Head of caudate nucleus (tissue), 42 donors: ENCODE measurements at regions not wholly inside any gene's neighbourhood (a gene's known extent, or its start where the extent isn't known, plus 50 kb on each side); places are given as distances from the start of the nearest gene placed in this dataset.
"Not testable (repeated sequence)": the region's sequence is repeated elsewhere in the genome, so short reads cannot be mapped to it uniquely, and the experiment has no call there.

Source experiments
- DNase-seq, 42 donors: peaks; one replicate each; pipeline versions ENCODE4 v3.0.0 to v3.0.0-alpha.2; 2020 to 2021; ENCODE audit warnings: mixed read lengths in 7 of 42
- intact Hi-C: fragments of 100-400 bp; cut with DNase I; formaldehyde crosslinking; loops from one replicate; pipeline ENCODE4 v1.15.0; 2022

DNA sequence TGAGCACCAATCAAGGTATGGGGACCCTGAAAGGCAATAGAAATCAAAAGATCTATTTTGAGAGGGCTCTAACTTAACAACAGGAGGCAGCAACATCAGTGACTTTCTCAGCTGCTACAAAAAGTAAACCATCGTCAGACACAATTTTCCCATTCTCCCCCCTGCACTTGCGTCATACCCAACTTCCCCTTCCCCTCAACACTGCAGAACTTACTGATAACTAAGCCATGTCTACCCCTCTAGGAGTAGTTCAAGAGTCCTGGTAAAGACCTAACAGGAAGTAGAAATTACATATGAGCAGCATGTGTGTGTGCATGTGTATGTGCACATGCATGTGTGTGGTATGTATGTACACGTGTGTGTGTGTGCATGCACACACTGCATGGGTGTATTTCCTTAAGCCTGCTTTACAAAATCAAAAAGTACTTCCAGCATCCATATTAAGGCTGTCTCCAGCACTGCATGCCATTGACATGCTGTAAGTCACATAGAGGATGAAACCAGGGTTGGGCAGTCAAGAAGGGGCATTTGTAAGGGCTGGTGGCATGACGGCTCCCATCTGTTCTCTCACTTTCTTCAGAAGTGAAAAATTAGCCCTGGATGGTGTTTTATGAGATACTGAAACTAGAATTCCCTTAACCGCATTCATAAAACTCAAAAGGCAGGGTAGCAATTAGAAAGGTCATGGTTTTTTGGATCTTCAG, 460.1 kb upstream of the RUNX1 start:
- peak in 16 of 42 donors; percentile 4 to 51 (median 28) for DNase-seq
- intact Hi-C loops, result no loop called here

DNA sequence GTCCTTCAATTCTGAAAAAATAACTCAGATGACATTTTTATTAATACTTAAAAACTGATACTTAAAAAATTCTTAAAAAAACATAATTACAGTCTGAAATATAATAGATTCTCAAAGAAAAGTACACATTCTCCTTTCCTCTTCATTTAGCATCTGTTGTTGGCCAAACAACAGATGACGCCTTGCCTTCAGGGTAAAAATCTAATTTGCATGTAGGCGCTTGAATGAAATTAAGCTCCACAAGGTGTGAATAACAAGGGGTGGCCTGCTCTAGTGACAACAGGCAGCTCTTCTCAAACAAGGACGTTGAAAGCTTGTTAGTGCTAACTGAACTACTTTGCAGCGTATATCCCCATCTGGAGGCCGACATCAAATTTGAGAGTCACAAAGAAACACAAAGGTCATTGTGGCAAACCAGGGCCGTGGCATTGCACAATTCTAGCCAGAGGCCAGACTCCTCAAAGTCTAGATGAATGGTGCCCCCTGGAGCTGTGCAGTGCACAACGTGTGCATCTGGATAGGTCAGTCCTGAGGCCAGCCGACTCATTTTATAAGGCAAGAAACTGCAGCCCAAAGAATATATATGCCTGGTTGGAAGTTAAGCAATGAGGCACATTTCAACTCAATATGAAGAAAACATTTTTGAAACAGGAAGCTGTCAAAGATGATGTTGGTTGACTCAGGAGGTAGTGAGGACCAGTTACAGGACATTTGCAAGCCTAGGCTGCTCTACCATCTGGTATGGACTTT, 459.2 kb upstream of the RUNX1 start:
- intact Hi-C loops, result no loop called here
- DNase-seq, result peak in 35 of 42 donors; percentile 13 to 70 (median 43)

DNA sequence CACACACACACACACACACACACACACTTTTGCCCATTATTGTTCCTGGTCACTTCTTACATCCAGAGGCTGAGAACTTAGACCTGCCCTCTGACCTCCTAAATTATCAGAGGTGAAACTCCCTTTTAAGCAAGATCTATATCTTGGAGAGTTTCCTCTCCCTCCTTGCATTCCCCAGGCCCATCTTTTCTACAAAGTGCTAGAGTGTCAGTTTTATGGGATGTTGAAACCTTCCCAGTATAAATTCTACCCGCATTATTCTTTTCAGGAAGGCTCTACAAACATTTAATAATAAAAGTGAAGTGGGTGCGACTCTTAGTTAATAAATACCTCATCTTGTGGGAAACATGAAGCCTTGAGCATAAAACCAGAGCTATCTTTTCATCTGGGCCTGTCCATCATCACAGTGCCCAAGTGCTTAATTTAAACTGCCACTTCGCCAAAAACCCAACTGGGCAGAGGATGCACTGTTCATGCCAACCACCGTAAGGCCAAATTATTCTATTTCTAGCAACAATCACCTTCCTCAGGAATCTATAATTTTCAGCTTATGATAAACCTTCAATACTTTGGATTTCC, 458.2 kb upstream of the RUNX1 start:
- no peak for DNase-seq
- intact Hi-C loops, result no loop called here

DNA sequence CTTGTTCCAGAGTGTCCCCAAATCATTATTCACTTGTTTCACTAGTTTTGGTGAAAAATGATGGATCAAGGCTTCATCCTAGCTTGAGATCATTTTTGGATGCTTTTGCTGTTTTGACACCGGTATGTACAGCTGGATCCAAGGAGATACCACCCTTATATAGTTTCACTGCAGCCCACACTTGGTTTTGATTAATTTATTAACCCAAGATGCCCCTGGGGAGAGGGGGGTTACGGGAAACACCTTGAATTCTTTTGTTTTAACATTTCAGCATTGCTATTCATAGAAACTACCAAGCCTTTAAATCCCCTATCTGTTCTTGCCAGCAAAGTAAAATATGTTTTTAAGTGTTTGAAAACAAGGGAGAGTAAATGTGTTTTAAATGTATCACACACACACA, 457.7 kb upstream of the RUNX1 start:
- no peak for DNase-seq
- intact Hi-C loops, result no loop called here

DNA sequence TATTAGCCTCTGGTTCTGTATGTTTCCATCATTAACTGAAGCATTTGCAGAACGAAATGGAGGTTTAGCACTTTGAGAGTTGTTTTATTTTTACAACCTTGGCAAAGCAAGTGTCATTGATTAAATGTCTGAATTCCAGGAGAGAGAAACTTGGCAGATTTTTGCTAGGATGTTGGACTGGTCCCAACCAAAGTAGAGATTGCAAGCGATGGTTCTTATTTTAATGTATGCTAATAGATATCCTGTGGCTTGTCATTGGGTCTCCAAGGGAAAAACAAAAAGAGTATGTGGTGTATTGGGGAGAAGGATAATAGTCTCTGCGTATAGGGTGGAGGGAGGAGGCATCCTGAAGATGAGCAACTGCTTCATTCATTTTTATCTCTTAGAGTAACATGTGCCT, 457.2 kb upstream of the RUNX1 start:
- intact Hi-C loops, result no loop called here
- no peak for DNase-seq

DNA sequence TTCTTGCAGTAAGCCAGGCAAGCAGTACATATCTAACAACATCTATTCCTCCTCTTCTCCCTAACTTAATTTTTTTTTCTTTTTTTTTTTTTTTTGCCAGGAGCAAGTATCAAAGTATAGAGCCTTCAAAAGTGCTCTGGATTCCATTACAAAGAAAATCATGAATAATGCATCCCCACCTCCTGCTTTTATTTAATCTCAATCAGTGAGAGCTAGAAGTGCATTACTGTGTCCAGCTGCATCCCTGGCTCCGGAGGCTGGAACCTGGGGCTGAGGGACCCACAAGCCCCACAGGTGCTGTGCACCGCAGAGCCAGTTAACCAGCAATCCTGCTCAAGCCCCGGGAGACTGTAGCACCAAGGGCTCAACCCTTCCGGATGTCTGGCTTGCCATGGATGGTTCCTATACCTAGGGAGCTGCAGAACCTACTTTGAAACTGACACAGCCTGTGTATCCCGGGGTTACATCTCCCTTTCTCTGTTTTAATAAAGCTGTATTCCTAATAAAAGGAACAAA, 455.9 kb upstream of the RUNX1 start:
- intact Hi-C loops, result no loop called here
- DNase-seq, result no peak

DNA sequence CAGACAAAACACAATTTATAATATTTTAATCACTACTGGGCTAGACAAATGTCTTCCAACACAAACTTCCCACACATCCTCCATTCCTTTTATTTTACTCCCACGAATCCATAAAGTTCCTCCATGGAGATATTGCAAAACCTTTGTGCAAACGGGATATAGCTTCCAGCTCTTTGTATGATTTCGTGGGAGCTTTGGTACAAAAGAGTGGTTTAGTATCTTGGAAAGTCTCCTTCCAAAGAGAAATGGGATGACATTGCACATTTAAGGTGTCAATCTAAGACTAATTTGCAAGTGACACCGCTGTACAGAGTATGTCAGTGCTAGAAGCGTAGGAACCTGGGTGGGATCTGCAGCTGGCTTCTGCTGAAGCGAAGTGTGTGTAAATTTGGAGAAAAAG, 455.2 kb upstream of the RUNX1 start:
- DNase-seq, result peak in 30 of 42 donors; percentile 20 to 80 (median 43)
- intact Hi-C loops, result no loop called here

DNA sequence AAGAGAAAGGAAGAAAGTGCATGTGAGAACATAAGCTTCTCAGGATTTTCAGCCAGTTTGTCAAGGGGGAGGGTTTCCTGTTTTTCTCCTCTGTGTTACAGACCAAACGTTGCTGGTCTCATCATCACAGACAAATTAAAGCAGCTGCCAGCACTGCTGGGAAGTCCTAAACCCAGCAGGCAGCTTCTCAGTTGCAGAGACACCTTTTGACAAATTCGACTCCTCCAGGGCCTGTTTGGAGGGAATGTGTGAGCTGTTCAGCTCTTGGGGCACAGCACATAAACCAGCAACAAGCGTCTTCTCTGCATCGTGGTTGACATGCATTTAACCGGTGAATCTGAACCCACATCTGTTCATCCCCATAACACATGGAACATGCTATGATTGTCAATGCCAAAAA, 454.6 kb upstream of the RUNX1 start:
- DNase-seq, result peak in 14 of 42 donors; percentile 3 to 46 (median 21)

DNA sequence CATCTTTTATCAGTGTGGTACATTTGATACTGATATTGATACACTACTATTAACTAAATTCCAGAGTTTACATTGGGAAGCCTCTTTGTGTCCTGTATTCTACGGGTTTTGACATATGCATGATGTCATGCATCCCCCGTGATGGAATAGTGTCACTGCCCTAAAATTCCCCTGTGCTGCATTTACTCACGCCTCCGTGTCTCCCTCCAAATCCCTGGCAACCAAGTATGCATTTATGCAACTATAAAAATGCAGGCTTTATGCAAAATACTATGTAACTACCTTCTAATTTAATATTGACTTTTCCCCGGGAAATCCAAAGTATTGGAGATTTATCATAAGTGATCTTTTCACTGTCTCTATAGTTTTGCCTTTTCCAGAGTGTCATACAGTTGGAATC, 453.7 kb upstream of the RUNX1 start:
- intact Hi-C loops, result no loop called here

More for the DNA sequence above, 454.6 kb upstream of the RUNX1 start:
- intact Hi-C loops, result no loop called here

DNA sequence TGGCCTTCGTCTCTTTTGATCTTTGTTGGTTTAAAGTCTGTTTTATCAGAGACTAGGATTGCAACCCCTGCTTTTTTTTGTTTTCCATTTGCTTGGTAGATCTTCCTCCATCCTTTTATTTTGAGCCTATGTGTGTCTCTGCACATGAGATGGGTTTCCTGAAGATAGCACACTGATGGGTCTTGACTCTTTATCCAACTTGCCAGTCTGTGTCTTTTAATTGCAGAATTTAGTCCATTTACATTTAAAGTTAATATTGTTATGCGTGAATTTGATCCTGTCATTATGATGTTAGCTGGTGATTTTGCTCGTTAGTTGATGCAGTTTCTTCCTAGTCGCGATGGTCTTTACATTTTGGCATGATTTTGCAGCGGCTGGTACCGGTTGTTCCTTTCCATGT, 448.4 kb upstream of the RUNX1 start:
- intact Hi-C loops, DNase-seq: not testable (repeated sequence)

More for the DNA sequence above, 453.7 kb upstream of the RUNX1 start:
- no peak for DNase-seq

DNA sequence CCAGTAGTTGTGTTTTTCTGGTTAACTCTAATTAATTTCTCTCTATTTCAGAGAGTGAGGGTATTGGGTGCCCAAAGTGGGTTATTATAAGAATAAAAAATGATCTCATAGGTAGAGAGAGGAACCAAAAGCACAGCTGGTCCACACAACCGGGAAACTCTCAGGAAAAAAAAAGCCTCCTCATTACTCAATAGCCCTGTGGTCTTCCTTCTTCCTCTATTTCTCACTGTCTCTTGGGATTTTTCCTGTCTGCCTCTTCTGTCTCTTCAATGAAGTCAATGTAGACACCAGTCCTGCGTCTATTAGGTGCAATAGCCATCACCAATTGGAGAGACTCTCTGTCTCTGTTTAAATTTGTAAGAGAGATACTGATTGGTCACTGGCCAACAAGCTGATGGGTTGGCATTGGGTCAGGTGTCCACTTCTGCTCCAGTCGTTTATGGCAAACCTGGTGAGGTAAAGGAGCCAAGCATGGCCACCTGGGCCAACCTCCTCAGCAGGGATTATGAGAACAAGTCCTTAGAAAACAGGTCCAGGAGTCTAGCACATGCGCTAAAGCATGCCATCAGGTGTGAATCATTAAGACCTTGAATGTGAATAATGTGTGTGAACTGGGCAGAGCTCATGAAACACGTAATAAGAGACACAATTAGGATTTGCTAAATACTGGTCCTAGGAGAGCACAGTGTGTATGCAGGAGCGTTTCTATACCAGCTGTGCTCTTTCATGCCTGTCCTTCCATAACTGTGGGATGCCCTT, 443.0 kb upstream of the RUNX1 start:
- intact Hi-C loops, result no loop called here

DNA sequence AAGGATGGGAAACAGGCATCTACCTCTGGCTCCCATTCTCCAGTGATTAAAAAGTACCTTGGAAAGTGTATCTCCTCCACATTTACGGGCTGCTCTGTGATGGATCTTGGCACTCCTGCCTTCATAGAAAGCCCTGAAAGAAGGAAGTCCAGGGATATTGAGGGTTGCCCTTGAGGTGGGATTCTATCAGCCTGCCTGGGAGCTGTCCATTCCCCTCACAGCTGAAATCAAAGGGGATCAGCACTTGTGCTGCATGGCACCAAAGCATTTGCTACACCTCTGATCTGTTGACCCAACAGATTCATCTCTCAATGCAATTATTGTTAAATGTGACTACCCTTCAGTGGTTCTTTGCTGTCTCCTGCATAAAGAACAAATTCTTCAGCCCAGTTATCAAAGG, 442.0 kb upstream of the RUNX1 start:
- intact Hi-C loops, result no loop called here
- no peak for DNase-seq

More for the DNA sequence above, 443.0 kb upstream of the RUNX1 start:
- DNase-seq, result no peak

DNA sequence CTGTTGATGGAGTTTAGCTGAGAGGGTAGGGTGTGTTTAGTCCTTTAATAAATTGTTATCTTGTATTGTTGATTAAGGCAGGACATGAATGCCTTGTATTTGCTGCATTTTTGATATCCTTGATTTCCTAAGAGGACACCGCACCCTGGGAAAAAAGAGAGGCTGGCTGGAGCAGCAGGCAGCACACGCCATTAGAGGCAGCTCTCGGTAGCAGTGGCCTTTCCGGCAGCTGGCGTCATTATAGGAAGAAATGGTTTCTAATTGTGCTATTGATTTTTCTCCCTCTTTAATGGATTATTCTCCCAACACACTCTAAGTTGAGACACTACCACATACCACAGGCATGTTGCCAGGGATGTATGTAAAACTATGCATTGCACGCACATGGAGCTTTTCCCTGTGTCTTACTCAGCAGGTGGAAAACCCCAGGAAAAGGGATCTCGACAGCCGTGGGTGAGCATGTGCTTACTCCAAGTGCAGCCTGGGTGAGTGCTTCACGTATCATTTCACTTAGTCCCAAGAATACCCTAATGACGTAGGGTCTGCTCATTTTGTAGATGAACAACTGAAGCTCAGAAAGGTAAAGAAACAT, 440.4 kb upstream of the RUNX1 start:
- intact Hi-C loops, result no loop called here
- no peak for DNase-seq

DNA sequence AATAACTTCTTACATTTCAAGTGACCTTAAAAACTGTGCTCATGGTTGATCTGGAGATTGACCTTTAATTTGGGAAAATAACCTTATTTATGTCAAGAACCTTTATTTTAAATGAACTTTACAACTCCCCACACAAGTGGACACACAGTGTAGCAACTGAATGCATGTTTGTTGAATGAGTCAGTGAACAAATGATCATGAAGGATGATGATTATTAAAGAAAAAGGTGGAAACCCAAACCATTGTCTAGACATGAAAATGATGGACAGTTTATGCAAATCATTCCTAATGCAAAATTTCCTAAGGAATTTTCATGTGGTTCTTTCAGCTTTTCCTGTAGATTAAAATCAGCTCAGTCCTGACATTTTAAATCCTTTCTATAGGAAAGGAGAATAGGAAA, 439.8 kb upstream of the RUNX1 start:
- no peak for DNase-seq
- intact Hi-C loops, result no loop called here

DNA sequence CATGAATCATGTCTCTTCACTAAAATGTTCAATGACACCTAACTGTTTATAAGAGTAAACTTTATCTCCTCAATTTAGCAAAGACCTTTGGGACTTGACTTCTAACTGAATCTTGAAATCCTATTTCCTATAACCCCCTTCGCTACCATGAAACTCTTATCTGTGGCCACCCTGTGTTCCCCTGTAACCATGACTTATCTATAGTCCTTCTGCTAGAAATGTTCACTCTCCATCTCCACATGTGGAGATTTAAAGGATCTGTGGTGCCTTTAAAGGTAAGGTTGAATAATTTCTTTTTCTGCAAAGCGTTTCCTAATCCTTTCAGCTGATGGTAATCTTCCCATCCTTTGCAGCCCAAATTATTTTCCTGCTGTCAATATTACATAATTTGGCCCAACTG, 436.3 kb upstream of the RUNX1 start:
- intact Hi-C loops, result no loop called here
- DNase-seq, result no peak

DNA sequence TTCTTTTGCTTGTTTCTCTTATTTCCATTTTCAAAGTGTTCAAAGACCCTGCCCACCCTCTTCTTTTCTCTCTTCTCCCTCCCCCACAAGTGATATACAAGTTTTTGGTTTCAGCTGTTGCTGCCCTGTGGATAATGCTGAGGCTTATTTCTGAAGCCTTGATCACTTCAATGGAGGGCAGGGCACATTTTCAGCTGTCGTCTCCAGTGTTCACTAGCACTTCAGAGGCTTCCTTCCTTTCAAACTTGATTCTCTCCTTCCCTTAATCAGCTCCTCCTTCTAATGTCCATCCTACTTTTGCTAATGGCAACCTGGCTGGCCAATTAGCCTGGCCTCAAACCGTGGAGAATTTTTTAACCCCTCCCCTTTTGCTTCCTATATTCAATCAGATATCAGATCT, 435.7 kb upstream of the RUNX1 start:
- intact Hi-C loops, result no loop called here
- DNase-seq, result no peak

DNA sequence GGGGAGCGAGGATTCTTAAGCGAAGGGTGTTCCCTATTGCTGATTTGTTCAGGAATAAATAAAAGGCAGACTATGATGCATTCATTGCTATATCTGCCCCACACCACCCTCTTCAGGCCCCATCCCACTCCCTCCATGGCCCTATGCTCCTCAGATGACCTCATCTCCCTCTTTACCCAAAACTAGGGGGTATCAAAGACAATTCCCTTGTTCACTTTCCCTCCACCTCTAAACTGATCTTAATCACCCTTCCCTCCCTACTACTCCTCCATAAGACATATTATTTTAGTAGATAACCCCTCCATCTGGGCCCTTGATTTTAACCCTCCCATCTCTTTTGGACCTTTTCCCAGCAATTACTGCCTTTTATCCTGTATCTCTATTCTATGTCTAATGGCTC, 434.9 kb upstream of the RUNX1 start:
- intact Hi-C loops, result no loop called here

DNA sequence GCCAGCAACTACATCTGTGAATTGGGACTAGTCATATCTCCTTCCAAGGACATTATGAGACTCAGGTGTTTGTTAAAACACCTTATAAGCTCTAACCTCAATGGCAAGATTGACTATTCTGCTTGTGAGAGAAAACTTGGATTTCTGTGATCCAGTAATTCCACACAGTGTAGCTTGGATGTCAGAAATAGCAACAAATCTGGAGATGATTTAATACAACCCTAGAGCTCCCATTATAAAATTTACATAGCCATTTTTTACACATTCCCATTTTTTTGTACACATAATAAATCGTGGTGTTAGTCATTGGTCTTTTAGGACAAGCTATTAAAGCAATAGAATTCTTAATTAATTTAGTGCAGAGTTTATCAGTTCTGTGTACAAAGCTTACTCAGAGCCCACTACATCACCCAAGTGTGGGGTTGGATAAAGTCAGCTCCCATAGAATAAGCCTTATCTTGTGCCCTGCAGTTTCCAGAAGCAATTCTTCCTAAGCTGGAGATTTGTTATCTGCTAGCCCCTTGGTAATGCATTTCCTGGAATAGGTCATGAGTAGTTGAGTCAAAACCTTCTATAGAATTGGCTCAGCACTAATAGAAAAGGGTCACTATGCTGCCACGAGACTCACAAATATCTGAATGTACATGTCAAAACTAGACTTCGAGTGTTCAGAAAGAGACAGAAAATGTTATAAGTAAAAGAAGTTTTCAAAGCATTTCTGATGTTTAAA, 434.0 kb upstream of the RUNX1 start:
- DNase-seq, result no peak
- intact Hi-C loops, result no loop called here

More for the DNA sequence above, 434.9 kb upstream of the RUNX1 start:
- DNase-seq, result no peak
